Liver (tissue), 3 donors: ENCODE measurements at regions not wholly inside any gene's neighbourhood (a gene's known extent, or its start where the extent isn't known, plus 50 kb on each side); places are given as distances from the start of the nearest gene placed in this dataset.

Experiments
- FOXA1 ChIP-seq: IDR thresholded peaks from 2 replicates; pipeline ENCODE4 v1.6.1; 2016; ENCODE audit warnings: antibody characterized with exemption
- RAD21 ChIP-seq, 2 donors: IDR thresholded peaks; 2 replicates each; pipeline ENCODE4 v1.6.1; 2016; ENCODE audit warnings: antibody characterized with exemption in 2 of 2, mild to moderate bottlenecking in 2 of 2
- SP1 ChIP-seq: IDR thresholded peaks from 2 replicates; pipeline ENCODE4 v1.6.1; 2018; ENCODE audit warnings: antibody characterized with exemption, mild to moderate bottlenecking
- YY1 ChIP-seq: IDR thresholded peaks from 2 replicates; pipeline ENCODE4 v1.6.1; 2016; ENCODE audit warnings: antibody characterized with exemption, mild to moderate bottlenecking
- TF ChIP-seq, protein P1 (sequence below): IDR thresholded peaks from 2 replicates; pipeline ENCODE4 v1.6.1; 2016; ENCODE audit warnings: antibody characterized with exemption
- TF ChIP-seq, protein P2 (sequence below): fragments of 150-350 bp; IDR thresholded peaks from 2 replicates; pipeline ENCODE4 v1.5.1; 2017; ENCODE audit warnings: improper control_type of control experiment, low read depth, low read length; ENCODE audit not compliant: missing input control
- TF ChIP-seq, protein P3 (sequence below): IDR thresholded peaks from 2 replicates; pipeline ENCODE4 v1.6.1; 2016; ENCODE audit warnings: antibody characterized with exemption, mild to moderate bottlenecking
- donor health status: healthy.
- donor health status: healthy.

DNA sequence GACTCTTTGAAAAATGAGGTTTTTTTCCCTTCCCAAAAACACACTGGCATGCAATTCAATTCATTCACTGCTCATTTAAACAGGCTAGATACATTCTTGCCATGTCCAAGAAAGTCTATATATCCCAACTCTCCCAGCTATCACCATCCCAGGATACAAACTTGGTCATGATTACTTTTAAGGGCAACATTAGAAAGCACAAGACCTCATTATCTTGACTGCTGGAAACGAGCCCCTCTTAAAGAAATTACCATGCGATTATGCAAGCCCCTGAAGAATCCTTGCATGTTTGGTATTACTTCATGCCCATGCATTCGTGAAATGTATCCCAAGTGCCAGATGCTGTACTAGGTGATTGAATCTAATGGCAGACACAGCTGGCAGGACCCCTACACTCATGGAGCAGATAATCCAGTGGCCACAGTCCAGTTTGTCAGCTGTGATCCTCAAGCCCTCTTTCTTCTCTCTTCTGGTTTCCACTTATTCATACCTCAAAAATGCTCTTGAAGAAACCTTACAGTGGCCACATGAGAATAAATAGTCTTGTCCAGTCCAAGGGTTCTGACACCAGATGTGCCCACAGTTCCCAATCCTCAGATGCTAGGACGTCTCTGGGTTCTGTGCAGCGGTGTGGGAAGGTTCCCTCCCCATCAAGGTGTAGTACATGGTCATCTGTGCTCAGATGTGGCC lies 103.7 kb upstream of the HABP2 start:
- TF ChIP-seq, protein P1, sequence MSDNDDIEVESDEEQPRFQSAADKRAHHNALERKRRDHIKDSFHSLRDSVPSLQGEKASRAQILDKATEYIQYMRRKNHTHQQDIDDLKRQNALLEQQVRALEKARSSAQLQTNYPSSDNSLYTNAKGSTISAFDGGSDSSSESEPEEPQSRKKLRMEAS = no peak
- TF ChIP-seq, protein P2, sequence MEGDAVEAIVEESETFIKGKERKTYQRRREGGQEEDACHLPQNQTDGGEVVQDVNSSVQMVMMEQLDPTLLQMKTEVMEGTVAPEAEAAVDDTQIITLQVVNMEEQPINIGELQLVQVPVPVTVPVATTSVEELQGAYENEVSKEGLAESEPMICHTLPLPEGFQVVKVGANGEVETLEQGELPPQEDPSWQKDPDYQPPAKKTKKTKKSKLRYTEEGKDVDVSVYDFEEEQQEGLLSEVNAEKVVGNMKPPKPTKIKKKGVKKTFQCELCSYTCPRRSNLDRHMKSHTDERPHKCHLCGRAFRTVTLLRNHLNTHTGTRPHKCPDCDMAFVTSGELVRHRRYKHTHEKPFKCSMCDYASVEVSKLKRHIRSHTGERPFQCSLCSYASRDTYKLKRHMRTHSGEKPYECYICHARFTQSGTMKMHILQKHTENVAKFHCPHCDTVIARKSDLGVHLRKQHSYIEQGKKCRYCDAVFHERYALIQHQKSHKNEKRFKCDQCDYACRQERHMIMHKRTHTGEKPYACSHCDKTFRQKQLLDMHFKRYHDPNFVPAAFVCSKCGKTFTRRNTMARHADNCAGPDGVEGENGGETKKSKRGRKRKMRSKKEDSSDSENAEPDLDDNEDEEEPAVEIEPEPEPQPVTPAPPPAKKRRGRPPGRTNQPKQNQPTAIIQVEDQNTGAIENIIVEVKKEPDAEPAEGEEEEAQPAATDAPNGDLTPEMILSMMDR = no peak
- TF ChIP-seq RAD21 (IDR thresholded peaks at IDR 0.05) (no peak), SP1 (no peak), YY1 (no peak), FOXA1 (no peak)
- TF ChIP-seq, protein P3, sequence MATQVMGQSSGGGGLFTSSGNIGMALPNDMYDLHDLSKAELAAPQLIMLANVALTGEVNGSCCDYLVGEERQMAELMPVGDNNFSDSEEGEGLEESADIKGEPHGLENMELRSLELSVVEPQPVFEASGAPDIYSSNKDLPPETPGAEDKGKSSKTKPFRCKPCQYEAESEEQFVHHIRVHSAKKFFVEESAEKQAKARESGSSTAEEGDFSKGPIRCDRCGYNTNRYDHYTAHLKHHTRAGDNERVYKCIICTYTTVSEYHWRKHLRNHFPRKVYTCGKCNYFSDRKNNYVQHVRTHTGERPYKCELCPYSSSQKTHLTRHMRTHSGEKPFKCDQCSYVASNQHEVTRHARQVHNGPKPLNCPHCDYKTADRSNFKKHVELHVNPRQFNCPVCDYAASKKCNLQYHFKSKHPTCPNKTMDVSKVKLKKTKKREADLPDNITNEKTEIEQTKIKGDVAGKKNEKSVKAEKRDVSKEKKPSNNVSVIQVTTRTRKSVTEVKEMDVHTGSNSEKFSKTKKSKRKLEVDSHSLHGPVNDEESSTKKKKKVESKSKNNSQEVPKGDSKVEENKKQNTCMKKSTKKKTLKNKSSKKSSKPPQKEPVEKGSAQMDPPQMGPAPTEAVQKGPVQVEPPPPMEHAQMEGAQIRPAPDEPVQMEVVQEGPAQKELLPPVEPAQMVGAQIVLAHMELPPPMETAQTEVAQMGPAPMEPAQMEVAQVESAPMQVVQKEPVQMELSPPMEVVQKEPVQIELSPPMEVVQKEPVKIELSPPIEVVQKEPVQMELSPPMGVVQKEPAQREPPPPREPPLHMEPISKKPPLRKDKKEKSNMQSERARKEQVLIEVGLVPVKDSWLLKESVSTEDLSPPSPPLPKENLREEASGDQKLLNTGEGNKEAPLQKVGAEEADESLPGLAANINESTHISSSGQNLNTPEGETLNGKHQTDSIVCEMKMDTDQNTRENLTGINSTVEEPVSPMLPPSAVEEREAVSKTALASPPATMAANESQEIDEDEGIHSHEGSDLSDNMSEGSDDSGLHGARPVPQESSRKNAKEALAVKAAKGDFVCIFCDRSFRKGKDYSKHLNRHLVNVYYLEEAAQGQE = no peak
